AG04449 (cell line): ENCODE measurements at regions not wholly inside any gene's neighbourhood (a gene's known extent, or its start where the extent isn't known, plus 50 kb on each side); places are given as distances from the start of the nearest gene placed in this dataset.
A peak's percentile ranks its signal among the peaks of the same experiment; 100 is the strongest.
"Not testable (repeated sequence)": the region's sequence is repeated elsewhere in the genome, so short reads cannot be mapped to it uniquely, and the experiment has no call there.

Experiments used
- CTCF ChIA-PET: fragments of 350-600 bp; formaldehyde crosslinking; extraction: SDS; loops from one replicate; lab custom pipeline; 2021; ENCODE audit warnings: antibody characterized with exemption; lab: Yijun Ruan, JAX
- POLR2A ChIA-PET: fragments of 400-600, 350-600 bp; formaldehyde crosslinking; extraction: SDS; loops from one replicate; lab custom pipeline; 2020; ENCODE audit warnings: antibody characterized with exemption, inconsistent platforms; lab: Yijun Ruan, JAX
- DNase-seq: peaks from one replicate; pipeline ENCODE4 v3.0.0-alpha.2; 2010; ENCODE audit warnings: low read depth, low spot score
- H3K4me3 ChIP-seq: 2 replicates; pipeline ENCODE4 v1.5.1; 2011; ENCODE audit warnings: low read depth, mild to moderate bottlenecking, control low read depth, low read length
- CTCF ChIP-seq: IDR thresholded peaks from one replicate; pipeline ENCODE4 v1.5.1; 2011; ENCODE audit warnings: mild to moderate bottlenecking, moderate library complexity, low read length, control low read depth, inconsistent platforms; ENCODE audit not compliant: insufficient read depth; ENCODE audit errors: missing control alignments

- ChIA-PET CTCF (no interaction called here), POLR2A (no interaction called here)
- H3K4me3 ChIP-seq = no peak overlapping the region
- no peak for TF ChIP-seq CTCF
- no peak for DNase-seq
Measured at GRCh38 chr2:215631696-215632095, 195.8 kb upstream of the FN1 start.

- DNase-seq, H3K4me3 ChIP-seq, CTCF ChIA-PET, POLR2A ChIA-PET: not testable (repeated sequence)
Measured at GRCh38 chr2:215630796-215631195, 194.9 kb upstream of the FN1 start.

- no peak for DNase-seq
- no peak for TF ChIP-seq CTCF
- H3K4me3 ChIP-seq = no peak overlapping the region
- ChIA-PET CTCF (interaction anchor here (1.5 to 2.3 kb wide), 3 partner anchors 8 to 292 kb away, joined by 4 to 11 read pairs (median 5); no protein-coding TSS in a partner anchor), POLR2A (no interaction called here)
Measured at GRCh38 chr2:215627771-215628170, 191.9 kb upstream of the FN1 start.

GRCh38 chr2:215626812-215627281 is 191.0 kb upstream of the FN1 start:
- H3K4me3 ChIP-seq = no peak overlapping the region
- CTCF ChIA-PET = interaction anchor here (1.5 to 2.3 kb wide), 3 partner anchors 9 to 293 kb away, joined by 4 to 11 read pairs (median 5); no protein-coding TSS in a partner anchor
- DNase-seq = peak; percentile 79
- TF ChIP-seq CTCF = no peak
- POLR2A ChIA-PET = no interaction called here

- POLR2A ChIA-PET = no interaction called here
- H3K4me3 ChIP-seq = no peak overlapping the region
- CTCF ChIA-PET = interaction anchor here (1.7 to 2.3 kb wide), 2 partner anchors 9 to 14 kb away, joined by 5 to 11 read pairs; no protein-coding TSS in a partner anchor
- no peak for TF ChIP-seq CTCF
- no peak for DNase-seq
Measured at GRCh38 chr2:215626063-215626462, 190.2 kb upstream of the FN1 start.

- POLR2A ChIA-PET = interaction anchor here (0.8 kb wide), 1 partner anchor 68 kb away, joined by 3 read pairs; no protein-coding TSS in a partner anchor
- CTCF ChIA-PET = interaction anchor here (0.7 to 0.9 kb wide), 2 partner anchors 58 to 99 kb away, joined by 3 read pairs; no protein-coding TSS in a partner anchor
- no peak overlapping the region for H3K4me3 ChIP-seq
- no peak for DNase-seq
- TF ChIP-seq CTCF = no peak
Measured at GRCh38 chr2:215625207-215625606, 189.3 kb upstream of the FN1 start.

GRCh38 chr2:215624423-215624829 is 188.6 kb upstream of the FN1 start:
- no peak for TF ChIP-seq CTCF
- POLR2A ChIA-PET = interaction anchor here (0.8 kb wide), 2 partner anchors 68 to 194 kb away, joined by 3 to 4 read pairs; no protein-coding TSS in a partner anchor
- no peak overlapping the region for H3K4me3 ChIP-seq
- CTCF ChIA-PET = interaction anchor here (0.7 to 0.9 kb wide), 2 partner anchors 58 to 99 kb away, joined by 3 read pairs; no protein-coding TSS in a partner anchor
- DNase-seq = peak; percentile 96
